Kidney (tissue), 13 donors: ENCODE measurements at regions not wholly inside any gene's neighbourhood (a gene's known extent, or its start where the extent isn't known, plus 50 kb on each side); places are given as distances from the start of the nearest gene placed in this dataset.

ENCODE experiments used
- DNase-seq, 5 donors: peaks; one replicate each; pipeline ENCODE4 v3.0.0-alpha.2; 2013 to 2020
- FAIRE-seq: peaks from 2 replicates; lab custom pipeline; 2012; peaks lifted over from hg19 to GRCh38; lab: Jason Lieb, UNC
- H3K27ac ChIP-seq, 2 donors: one replicate each; pipeline ENCODE4 v1.7.0; 2013; ENCODE audit warnings: low read depth in 2 of 2, low read length in 2 of 2, inconsistent platforms in 1 of 2
- H3K27me3 ChIP-seq: one replicate; pipeline ENCODE4 v1.7.1; 2013; ENCODE audit warnings: low read length, inconsistent platforms; ENCODE audit not compliant: control insufficient read depth, insufficient read depth
- H3K36me3 ChIP-seq, 3 donors: one replicate each; pipeline versions ENCODE4 v1.7.0 to v1.7.1; 2013; ENCODE audit warnings: low read length in 3 of 3, control low read depth in 1 of 3, inconsistent platforms in 1 of 3; ENCODE audit not compliant: insufficient read depth in 3 of 3, control insufficient read depth in 2 of 3
- H3K4me1 ChIP-seq, 3 donors: one replicate each; pipeline versions ENCODE4 v1.7.0 to v1.7.1; 2013; ENCODE audit warnings: low read length in 3 of 3, inconsistent platforms in 1 of 3, low read depth in 1 of 3; ENCODE audit not compliant: control insufficient read depth in 2 of 3, insufficient read depth in 2 of 3
- H3K4me3 ChIP-seq, 3 donors: one replicate each; pipeline versions ENCODE4 v1.7.0 to v1.8.1; 2013; ENCODE audit warnings: low read length in 3 of 3, control low read depth in 1 of 3, inconsistent platforms in 1 of 3
- H3K9ac ChIP-seq, 3 donors: one replicate each; pipeline versions ENCODE4 v1.7.0 to v1.7.1; 2013; ENCODE audit warnings: low read length in 3 of 3, control low read depth in 1 of 3, inconsistent platforms in 1 of 3
- H3K9me3 ChIP-seq, 3 donors: one replicate each; pipeline versions ENCODE4 v1.7.0 to v1.7.1; 2013; ENCODE audit warnings: low read length in 3 of 3, control low read depth in 1 of 3, inconsistent platforms in 1 of 3; ENCODE audit not compliant: control insufficient read depth in 2 of 3, insufficient read depth in 1 of 3
- CTCF ChIP-seq: IDR thresholded peaks from 3 replicates; pipeline ENCODE4 v1.5.1; 2012; ENCODE audit warnings: mild to moderate bottlenecking, moderate library complexity, borderline replicate concordance; ENCODE audit not compliant: insufficient read depth; ENCODE audit errors: extremely low read depth
- intact Hi-C: fragments of 100-400 bp; cut with DNase I; formaldehyde crosslinking; loops from one replicate; pipeline ENCODE4 v1.11.1; 2022
- donor health status: control.
- donor health status: control.
- donor health status: control.
- donor health status: control.
- donor health status: control.
- donor health status: DM: yes; HTN: yes; CAD: no.
- donor health status: Normal renal cell carcinoma (clear cell type).

GRCh38 chr2:67642046-67642382, 244.9 kb downstream of the ETAA1 start:
- H3K4me3 ChIP-seq = no peak overlapping the region
- no peak overlapping the region for H3K27ac ChIP-seq
- intact Hi-C loops = no loop called here
- peak in 1 of 5 donors; percentile 59 for DNase-seq
- peaks cover 0 to 4% (median 0%) of the 10 kb centered on the region in 3 donors for H3K9me3 ChIP-seq
- H3K36me3 ChIP-seq = no peaks in the 10 kb centered on the region
- no peak overlapping the region for H3K9ac ChIP-seq
- no peaks in the 10 kb centered on the region for H3K27me3 ChIP-seq
- H3K4me1 ChIP-seq = no peaks in the 10 kb centered on the region
- no peak for FAIRE-seq
- no peak for TF ChIP-seq CTCF

GRCh38 chr2:67642961-67643360, 245.8 kb downstream of the ETAA1 start:
- H3K36me3 ChIP-seq = no peaks in the 10 kb centered on the region
- no peak for TF ChIP-seq CTCF
- H3K9ac ChIP-seq = no peak overlapping the region
- H3K4me1 ChIP-seq = no peaks in the 10 kb centered on the region
- no peak overlapping the region for H3K4me3 ChIP-seq
- intact Hi-C loops = no loop called here
- no peak for FAIRE-seq
- H3K27ac ChIP-seq = no peak overlapping the region
- no peak for DNase-seq
- peaks cover 0 to 7% (median 0%) of the 10 kb centered on the region in 3 donors for H3K9me3 ChIP-seq
- H3K27me3 ChIP-seq = no peaks in the 10 kb centered on the region

GRCh38 chr2:67645280-67646138, 248.4 kb downstream of the ETAA1 start:
- FAIRE-seq (no peak), DNase-seq (no peak)

More at GRCh38 chr2:67645280-67646138, 248.4 kb downstream of the ETAA1 start:
- no peak overlapping the region for H3K9ac ChIP-seq
- peaks cover 0 to 7% (median 0%) of the 10 kb centered on the region in 3 donors for H3K9me3 ChIP-seq
- no peaks in the 10 kb centered on the region for H3K36me3 ChIP-seq
- H3K4me3 ChIP-seq = no peak overlapping the region
- intact Hi-C loops = no loop called here
- no peak overlapping the region for H3K27ac ChIP-seq
- no peaks in the 10 kb centered on the region for H3K27me3 ChIP-seq
- H3K4me1 ChIP-seq = peaks cover 0 to 4% (median 2%) of the 10 kb centered on the region in 3 donors
- TF ChIP-seq CTCF = no peak
